ENCODE measurements at regions not wholly inside any gene's neighbourhood (a gene's known extent, or its start where the extent isn't known, plus 50 kb on each side); places are given as distances from the start of the nearest gene placed in this dataset.

- Histone ChIP-seq H3K4me1 (replicated peaks in 1 of 2; ENCODE audit: control insufficient read depth in 2 of 2, insufficient read depth in 2 of 2, low read length in 2 of 2) (no peaks in the 10 kb centered on the region), H3K79me2 (ENCODE audit: control insufficient read depth, insufficient read depth, low read length) (no peaks in the 10 kb centered on the region), H3K27me3 (ENCODE audit: control insufficient read depth in 2 of 2, insufficient read depth in 2 of 2, low read length in 2 of 2) (no peaks in the 10 kb centered on the region), H3K36me3 (ENCODE audit: control insufficient read depth, insufficient read depth, low read length) (no peaks in the 10 kb centered on the region), H3K9me3 (replicated peaks; ENCODE audit: control insufficient read depth, insufficient read depth, low read depth, low read length) (no peaks in the 10 kb centered on the region; the same call in 1 of the 2 replicates), H3K9ac (ENCODE audit: insufficient read depth in 1 of 2, low read depth in 2 of 2, low read length in 2 of 2) (no peak overlapping the region), H2AFZ (ENCODE audit: low read depth, low read length) (no peak overlapping the region), H4K20me1 (replicated peaks; ENCODE audit: control insufficient read depth, insufficient read depth, low read length) (no peaks in the 10 kb centered on the region), H3K4me3 (no peak overlapping the region), H3K9me1 (ENCODE audit: control insufficient read depth, insufficient read depth, low read length) (no peaks in the 10 kb centered on the region), H3K27ac (ENCODE audit: extremely low read depth, low read depth, low read length) (no peak overlapping the region), H3K4me2 (ENCODE audit: insufficient read depth, low read length) (no peak overlapping the region)
- CTCF ChIA-PET (ENCODE audit: low intra/inter-chr PET ratio), result no interaction called here
- FAIRE-seq (no peak), DNase-seq (ENCODE audit: extremely low read depth in 1 of 4, low spot score in 3 of 4) (no peak), ATAC-seq (no peak)
- no peak for TF ChIP-seq SAFB2 (IDR thresholded peaks at IDR 0.05; ENCODE audit: borderline replicate concordance, low read depth, low read length, severe bottlenecking)
- no peak for TF ChIP-seq CAMTA2 (CRISPR knock-in tag; conservative IDR thresholded peaks at IDR 0.05)
- no peak for TF ChIP-seq ZNF583 (CRISPR knock-in tag; IDR thresholded peaks at IDR 0.05)
- TF ChIP-seq RBM15 (IDR thresholded peaks at IDR 0.05; ENCODE audit: insufficient read depth, low read length), result no peak
- no peak for TF ChIP-seq ZBTB12 (CRISPR knock-in tag; IDR thresholded peaks at IDR 0.05)
- TF ChIP-seq PML (IDR thresholded peaks at IDR 0.05; ENCODE audit: low read length), result no peak
- TF ChIP-seq, protein P1, sequence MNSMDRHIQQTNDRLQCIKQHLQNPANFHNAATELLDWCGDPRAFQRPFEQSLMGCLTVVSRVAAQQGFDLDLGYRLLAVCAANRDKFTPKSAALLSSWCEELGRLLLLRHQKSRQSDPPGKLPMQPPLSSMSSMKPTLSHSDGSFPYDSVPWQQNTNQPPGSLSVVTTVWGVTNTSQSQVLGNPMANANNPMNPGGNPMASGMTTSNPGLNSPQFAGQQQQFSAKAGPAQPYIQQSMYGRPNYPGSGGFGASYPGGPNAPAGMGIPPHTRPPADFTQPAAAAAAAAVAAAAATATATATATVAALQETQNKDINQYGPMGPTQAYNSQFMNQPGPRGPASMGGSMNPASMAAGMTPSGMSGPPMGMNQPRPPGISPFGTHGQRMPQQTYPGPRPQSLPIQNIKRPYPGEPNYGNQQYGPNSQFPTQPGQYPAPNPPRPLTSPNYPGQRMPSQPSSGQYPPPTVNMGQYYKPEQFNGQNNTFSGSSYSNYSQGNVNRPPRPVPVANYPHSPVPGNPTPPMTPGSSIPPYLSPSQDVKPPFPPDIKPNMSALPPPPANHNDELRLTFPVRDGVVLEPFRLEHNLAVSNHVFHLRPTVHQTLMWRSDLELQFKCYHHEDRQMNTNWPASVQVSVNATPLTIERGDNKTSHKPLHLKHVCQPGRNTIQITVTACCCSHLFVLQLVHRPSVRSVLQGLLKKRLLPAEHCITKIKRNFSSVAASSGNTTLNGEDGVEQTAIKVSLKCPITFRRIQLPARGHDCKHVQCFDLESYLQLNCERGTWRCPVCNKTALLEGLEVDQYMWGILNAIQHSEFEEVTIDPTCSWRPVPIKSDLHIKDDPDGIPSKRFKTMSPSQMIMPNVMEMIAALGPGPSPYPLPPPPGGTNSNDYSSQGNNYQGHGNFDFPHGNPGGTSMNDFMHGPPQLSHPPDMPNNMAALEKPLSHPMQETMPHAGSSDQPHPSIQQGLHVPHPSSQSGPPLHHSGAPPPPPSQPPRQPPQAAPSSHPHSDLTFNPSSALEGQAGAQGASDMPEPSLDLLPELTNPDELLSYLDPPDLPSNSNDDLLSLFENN (IDR thresholded peaks at IDR 0.05; ENCODE audit: low read depth in 2 of 2, low read length in 2 of 2), result no peak
- TF ChIP-seq ZNF184 (CRISPR knock-in tag; IDR thresholded peaks at IDR 0.05), result no peak
- no peak for TF ChIP-seq OTX1 (CRISPR knock-in tag; IDR thresholded peaks at IDR 0.05)
- intact Hi-C loops (cut with micrococcal nuclease) (no loop called here), in situ Hi-C loops (cut with MboI) (no loop called here)
- POLR2A ChIA-PET, result no interaction called here
- WGBS (ENCODE audit: insufficient coverage, low coverage, missing lambda C conversion rate), result 0% methylated on average over 2 of the region's 2 CpGs
- BruUV-seq (replicated peaks), result no TSS peak
Observed at GRCh38 chr5:130514984-130515690, 610.9 kb downstream of the CHSY3 start.
